H9 (cell line): ENCODE measurements at regions not wholly inside any gene's neighbourhood (a gene's known extent, or its start where the extent isn't known, plus 50 kb on each side); places are given as distances from the start of the nearest gene placed in this dataset.

Experiments
- DNase-seq: peaks from one replicate; pipeline ENCODE4 v3.0.0-alpha.2; 2017
- H2AFZ ChIP-seq: one replicate; pipeline ENCODE4 v1.6.1; 2013; ENCODE audit warnings: mild to moderate bottlenecking, low read length, control low read depth, moderate library complexity
- H2AK5ac ChIP-seq: 2 replicates; pipeline ENCODE4 v1.6.1; 2013; ENCODE audit warnings: low read length, control low read depth, mixed read lengths; ENCODE audit not compliant: insufficient read length
- H2BK120ac ChIP-seq: one replicate; pipeline ENCODE4 v1.6.1; 2013; ENCODE audit warnings: low read depth, mild to moderate bottlenecking, low read length, control low read depth, inconsistent platforms; ENCODE audit not compliant: poor library complexity, severe bottlenecking
- H2BK12ac ChIP-seq: 2 replicates; pipeline ENCODE4 v1.6.1; 2013; ENCODE audit warnings: low read length, control low read depth, mixed read lengths, low read depth; ENCODE audit not compliant: insufficient read length
- H2BK15ac ChIP-seq: 2 replicates; pipeline ENCODE4 v1.6.1; 2013; ENCODE audit warnings: low read depth, low read length, control low read depth
- H2BK20ac ChIP-seq: one replicate; pipeline ENCODE4 v1.6.1; 2013; ENCODE audit warnings: low read depth, mild to moderate bottlenecking, low read length, control low read depth, inconsistent platforms; ENCODE audit not compliant: poor library complexity, severe bottlenecking
- H2BK5ac ChIP-seq: 2 replicates; pipeline ENCODE4 v1.6.1; 2013; ENCODE audit warnings: low read length, control low read depth, mixed read lengths; ENCODE audit not compliant: insufficient read length
- H3K14ac ChIP-seq: 2 replicates; pipeline ENCODE4 v1.6.1; 2013; ENCODE audit warnings: low read length, control low read depth; ENCODE audit not compliant: insufficient read depth
- H3K18ac ChIP-seq: 2 replicates; pipeline ENCODE4 v1.6.1; 2013; ENCODE audit warnings: low read depth, mild to moderate bottlenecking, mixed read lengths, low read length, control low read depth; ENCODE audit not compliant: insufficient read length
- H3K23ac ChIP-seq: 2 replicates; pipeline ENCODE4 v1.6.1; 2013; ENCODE audit warnings: low read length, control low read depth, mixed read lengths, low read depth; ENCODE audit not compliant: insufficient read length
- H3K23me2 ChIP-seq: 2 replicates; pipeline ENCODE4 v1.6.1; 2013; ENCODE audit warnings: low read depth, mild to moderate bottlenecking, mixed read lengths, low read length, control low read depth; ENCODE audit not compliant: insufficient read length, poor library complexity, severe bottlenecking
- H3K27ac ChIP-seq: 2 replicates; pipeline ENCODE4 v1.5.1; 2013; ENCODE audit warnings: low read length, control low read depth, mixed read lengths, low read depth; ENCODE audit not compliant: insufficient read length
- H3K27me3 ChIP-seq: 2 replicates; pipeline ENCODE4 v1.6.1; 2013; ENCODE audit warnings: low read length, control low read depth, inconsistent platforms; ENCODE audit not compliant: insufficient read depth
- H3K4ac ChIP-seq: 2 replicates; pipeline ENCODE4 v1.6.1; 2013; ENCODE audit warnings: low read depth, mild to moderate bottlenecking, control low read depth, inconsistent platforms, low read length, moderate library complexity
- H3K4me1 ChIP-seq: 2 replicates; pipeline ENCODE4 v1.6.1; 2013; ENCODE audit warnings: low read length, control low read depth, inconsistent platforms; ENCODE audit not compliant: insufficient read depth
- H3K4me2 ChIP-seq: 2 replicates; pipeline ENCODE4 v1.6.1; 2013; ENCODE audit warnings: low read length, control low read depth, mixed read lengths; ENCODE audit not compliant: insufficient read length, insufficient read depth
- H3K56ac ChIP-seq: 2 replicates; pipeline ENCODE4 v1.6.1; 2013; ENCODE audit warnings: low read depth, mild to moderate bottlenecking, mixed read lengths, low read length, control low read depth; ENCODE audit not compliant: insufficient read length
- H3K79me1 ChIP-seq: 2 replicates; pipeline ENCODE4 v1.6.1; 2013; ENCODE audit warnings: low read depth, mild to moderate bottlenecking, moderate library complexity, low read length, control low read depth, inconsistent platforms; ENCODE audit not compliant: insufficient read depth, poor library complexity, severe bottlenecking
- H3K79me2 ChIP-seq: 2 replicates; pipeline ENCODE4 v1.6.1; 2013; ENCODE audit warnings: low read length, control low read depth, inconsistent platforms; ENCODE audit not compliant: insufficient read depth
- H3K9ac ChIP-seq: 2 replicates; pipeline ENCODE4 v1.6.1; 2013; ENCODE audit warnings: low read length, control low read depth, mixed read lengths; ENCODE audit not compliant: insufficient read length; ENCODE audit errors: extremely low read depth
- H3K9me3 ChIP-seq: one replicate; pipeline ENCODE4 v1.6.1; 2013; ENCODE audit warnings: low read depth, low read length, inconsistent platforms; ENCODE audit not compliant: control insufficient read depth
- H3T11ph ChIP-seq: one replicate; pipeline ENCODE4 v1.6.1; 2013; ENCODE audit warnings: mild to moderate bottlenecking, low read length, control low read depth, inconsistent platforms
- H4K20me1 ChIP-seq: one replicate; pipeline ENCODE4 v1.6.1; 2013; ENCODE audit not compliant: control insufficient read depth, insufficient read length, insufficient read depth
- H4K5ac ChIP-seq: 2 replicates; pipeline ENCODE4 v1.6.1; 2013; ENCODE audit warnings: low read depth, mild to moderate bottlenecking, mixed read lengths, low read length, control low read depth; ENCODE audit not compliant: insufficient read length
- H4K8ac ChIP-seq: replicated peaks from 2 replicates; pipeline ENCODE4 v1.6.1; 2013; ENCODE audit warnings: low read length, control low read depth, mixed read lengths, low read depth; ENCODE audit not compliant: insufficient read length
- H4K91ac ChIP-seq: 2 replicates; pipeline ENCODE4 v1.6.1; 2013; ENCODE audit warnings: low read depth, mild to moderate bottlenecking, moderate library complexity, mixed read lengths, low read length, control low read depth; ENCODE audit not compliant: insufficient read length
- H3K27ac Mint-ChIP-seq, 3 experiments: 2 replicates in 2 of 3; 3 replicates in 1 of 3; pipeline ENCODE4 v1.8.0; 2020 to 2021; ENCODE audit warnings: mixed read lengths in 3 of 3, mild to moderate bottlenecking in 1 of 3, moderate library complexity in 1 of 3
- H3K27me3 Mint-ChIP-seq: 2 replicates; pipeline ENCODE4 v1.8.0; 2021; ENCODE audit warnings: low read depth, mild to moderate bottlenecking, moderate library complexity, mixed read lengths
- H3K36me3 Mint-ChIP-seq, 3 experiments: 2 replicates in 2 of 3; 3 replicates in 1 of 3; pipeline ENCODE4 v1.8.0; 2020 to 2021; ENCODE audit warnings: low read depth in 3 of 3, mixed read lengths in 3 of 3; ENCODE audit not compliant: insufficient read depth in 1 of 3
- H3K4me1 Mint-ChIP-seq, 2 experiments: 2 replicates each; pipeline ENCODE4 v1.8.0; 2020; ENCODE audit warnings: mixed read lengths in 2 of 2
- H3K4me3 Mint-ChIP-seq, 2 experiments: 2 replicates in 1 of 2; 3 replicates in 1 of 2; pipeline ENCODE4 v1.8.0; 2020 to 2021; ENCODE audit warnings: mild to moderate bottlenecking in 2 of 2, mixed read lengths in 2 of 2, moderate library complexity in 1 of 2
- H3K9me3 Mint-ChIP-seq, 2 experiments: 2 replicates in 1 of 2; 3 replicates in 1 of 2; pipeline ENCODE4 v1.8.0; 2020; ENCODE audit warnings: mild to moderate bottlenecking in 2 of 2, mixed read lengths in 2 of 2, moderate library complexity in 1 of 2
- CTCF ChIP-seq: fragments of 200-600 bp; sonication (generic); conservative IDR thresholded peaks from 3 replicates; pipeline ENCODE4 v1.8.0; 2021; ENCODE audit warnings: antibody characterized with exemption, mild to moderate bottlenecking
- WGBS: extraction: QIAGEN DNeasy Blood & Tissue Kit; methylation state at CpG from one replicate; pipeline ENCODE4 v1.1.7; 2013; ENCODE audit warnings: missing lambda C conversion rate, low lambda C conversion rate, mixed read lengths; ENCODE audit not compliant: insufficient read length; ENCODE audit errors: extremely low coverage; 5-methylcytosine and 5-hydroxymethylcytosine counted together

DNA sequence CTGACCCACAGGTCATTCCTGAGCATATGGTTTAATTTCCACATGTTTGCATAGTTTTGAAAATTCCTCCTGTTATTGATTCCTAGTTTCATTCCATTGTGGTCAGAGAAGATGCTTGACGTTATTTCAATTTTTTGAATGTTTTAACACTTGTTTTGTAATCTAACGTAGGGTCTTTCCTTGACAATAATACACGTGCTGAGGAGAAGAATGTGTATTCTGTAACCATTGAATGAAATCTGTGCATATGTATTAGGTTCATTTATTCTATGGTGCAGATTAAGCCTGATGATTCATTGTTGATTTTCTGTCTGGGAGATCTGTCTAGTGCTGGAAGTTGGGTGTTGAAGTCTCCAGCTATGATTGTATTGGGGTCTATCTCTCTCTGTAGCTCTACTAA lies 486.4 kb upstream of the RPS6KA3 start:
- no peak overlapping the region for H4K8ac ChIP-seq
- H3K79me2 ChIP-seq: no peaks in the 10 kb centered on the region
- H2BK20ac ChIP-seq: no peak overlapping the region
- no peaks in the 10 kb centered on the region for H4K20me1 ChIP-seq
- H2BK5ac ChIP-seq: no peak overlapping the region
- Mint-ChIP-seq H3K4me1 (0 out of 4 replicates have a peak, but pooled peaks cover 0 to 2% of the 10 kb centered on the region in 2 experiments), H3K9me3 (peaks cover 6 to 38% of the 10 kb centered on the region in 2 experiments; a peak in 4 of 5 replicates), H3K36me3 (peaks cover 0 to 10% (median 0%) of the 10 kb centered on the region in 3 experiments; a peak in 3 of 7 replicates), H3K27me3 (no peaks in the 10 kb centered on the region), H3K4me3 (no peak overlapping the region), H3K27ac (no peak overlapping the region)
- H4K5ac ChIP-seq: no peak overlapping the region
- H3K23me2 ChIP-seq: no peaks in the 10 kb centered on the region
- no peak overlapping the region for H2AFZ ChIP-seq
- H3K9me3 ChIP-seq: no peaks in the 10 kb centered on the region
- H3K27me3 ChIP-seq: no peaks in the 10 kb centered on the region
- H2BK12ac ChIP-seq: no peak overlapping the region
- H3K27ac ChIP-seq: no peak overlapping the region
- no peak overlapping the region for H3T11ph ChIP-seq
- H3K23ac ChIP-seq: no peak overlapping the region
- no peak for TF ChIP-seq CTCF
- no peak overlapping the region for H3K18ac ChIP-seq
- H2BK120ac ChIP-seq: no peak overlapping the region
- H3K4ac ChIP-seq: no peak overlapping the region
- H2AK5ac ChIP-seq: no peak overlapping the region
- no peak overlapping the region for H2BK15ac ChIP-seq
- H4K91ac ChIP-seq: no peak overlapping the region
- H3K14ac ChIP-seq: no peak overlapping the region
- no peaks in the 10 kb centered on the region for H3K79me1 ChIP-seq
- no CpG with 5 or more reads among the region's 3 CpGs for WGBS
- no peak for DNase-seq
- H3K9ac ChIP-seq: no peak overlapping the region
- H3K4me2 ChIP-seq: no peak overlapping the region
- H3K56ac ChIP-seq: no peak overlapping the region
- H3K4me1 ChIP-seq: no peaks in the 10 kb centered on the region
